ENCODE measurements at regions not wholly inside any gene's neighbourhood (a gene's known extent, or its start where the extent isn't known, plus 50 kb on each side); places are given as distances from the start of the nearest gene placed in this dataset.

DNA sequence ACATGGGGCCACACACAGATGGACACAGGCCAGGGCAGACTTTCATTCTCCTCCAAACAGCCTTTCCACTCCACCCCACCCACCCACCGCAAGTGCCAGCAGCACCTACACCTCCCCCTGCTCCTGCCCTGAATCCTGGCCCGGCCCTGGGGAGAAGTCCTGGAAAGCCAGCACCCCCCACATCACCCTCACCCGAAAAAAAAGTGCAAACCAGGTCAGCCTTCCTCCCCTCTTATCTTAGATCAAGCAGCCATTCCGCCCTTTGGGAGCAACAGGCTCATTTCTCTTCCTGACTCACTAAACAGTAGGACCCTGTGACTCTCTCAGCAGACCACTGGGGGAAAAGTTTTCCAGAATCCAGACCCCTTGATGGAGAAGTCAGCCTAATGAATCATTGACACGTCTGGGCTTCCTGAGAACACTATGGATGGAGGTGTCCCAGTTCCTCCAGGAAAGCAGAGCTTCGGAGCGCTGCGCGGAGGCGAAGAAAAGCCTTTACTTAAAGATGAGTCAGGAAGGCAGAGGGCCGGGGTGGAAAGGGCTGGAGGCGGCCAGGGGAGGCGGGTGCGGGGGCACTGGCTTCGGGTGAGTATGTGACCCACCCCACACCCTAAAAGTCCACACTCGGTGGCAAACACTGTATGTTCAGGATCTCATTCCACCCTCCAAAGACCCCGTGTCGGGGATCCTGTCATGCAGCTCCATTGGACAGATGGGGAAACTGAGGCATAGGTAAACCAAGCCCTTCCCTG is 588.7 kb downstream of the MATN1 start:
- TF ChIP-seq PPARA (CRISPR knock-in tag; IDR thresholded peaks at IDR 0.05; ENCODE audit: borderline replicate concordance) (no peak), ARNTL (CRISPR knock-in tag; IDR thresholded peaks at IDR 0.05; ENCODE audit: borderline replicate concordance, low read depth) (no peak), GLIS3 (CRISPR knock-in tag; IDR thresholded peaks at IDR 0.05) (no peak), OSR1 (CRISPR knock-in tag; IDR thresholded peaks at IDR 0.05) (no peak)
- TF ChIP-seq, protein P1, sequence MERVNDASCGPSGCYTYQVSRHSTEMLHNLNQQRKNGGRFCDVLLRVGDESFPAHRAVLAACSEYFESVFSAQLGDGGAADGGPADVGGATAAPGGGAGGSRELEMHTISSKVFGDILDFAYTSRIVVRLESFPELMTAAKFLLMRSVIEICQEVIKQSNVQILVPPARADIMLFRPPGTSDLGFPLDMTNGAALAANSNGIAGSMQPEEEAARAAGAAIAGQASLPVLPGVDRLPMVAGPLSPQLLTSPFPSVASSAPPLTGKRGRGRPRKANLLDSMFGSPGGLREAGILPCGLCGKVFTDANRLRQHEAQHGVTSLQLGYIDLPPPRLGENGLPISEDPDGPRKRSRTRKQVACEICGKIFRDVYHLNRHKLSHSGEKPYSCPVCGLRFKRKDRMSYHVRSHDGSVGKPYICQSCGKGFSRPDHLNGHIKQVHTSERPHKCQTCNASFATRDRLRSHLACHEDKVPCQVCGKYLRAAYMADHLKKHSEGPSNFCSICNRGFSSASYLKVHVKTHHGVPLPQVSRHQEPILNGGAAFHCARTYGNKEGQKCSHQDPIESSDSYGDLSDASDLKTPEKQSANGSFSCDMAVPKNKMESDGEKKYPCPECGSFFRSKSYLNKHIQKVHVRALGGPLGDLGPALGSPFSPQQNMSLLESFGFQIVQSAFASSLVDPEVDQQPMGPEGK (CRISPR knock-in tag; IDR thresholded peaks at IDR 0.05; ENCODE audit: borderline replicate concordance), result no peak
- TF ChIP-seq, protein P2, sequence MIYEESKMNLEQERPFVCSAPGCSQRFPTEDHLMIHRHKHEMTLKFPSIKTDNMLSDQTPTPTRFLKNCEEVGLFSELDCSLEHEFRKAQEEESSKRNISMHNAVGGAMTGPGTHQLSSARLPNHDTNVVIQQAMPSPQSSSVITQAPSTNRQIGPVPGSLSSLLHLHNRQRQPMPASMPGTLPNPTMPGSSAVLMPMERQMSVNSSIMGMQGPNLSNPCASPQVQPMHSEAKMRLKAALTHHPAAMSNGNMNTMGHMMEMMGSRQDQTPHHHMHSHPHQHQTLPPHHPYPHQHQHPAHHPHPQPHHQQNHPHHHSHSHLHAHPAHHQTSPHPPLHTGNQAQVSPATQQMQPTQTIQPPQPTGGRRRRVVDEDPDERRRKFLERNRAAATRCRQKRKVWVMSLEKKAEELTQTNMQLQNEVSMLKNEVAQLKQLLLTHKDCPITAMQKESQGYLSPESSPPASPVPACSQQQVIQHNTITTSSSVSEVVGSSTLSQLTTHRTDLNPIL (CRISPR knock-in tag; IDR thresholded peaks at IDR 0.05; ENCODE audit: low read depth), result no peak
